ENCODE measurements at regions not wholly inside any gene's neighbourhood (a gene's known extent, or its start where the extent isn't known, plus 50 kb on each side); places are given as distances from the start of the nearest gene placed in this dataset.

DNA sequence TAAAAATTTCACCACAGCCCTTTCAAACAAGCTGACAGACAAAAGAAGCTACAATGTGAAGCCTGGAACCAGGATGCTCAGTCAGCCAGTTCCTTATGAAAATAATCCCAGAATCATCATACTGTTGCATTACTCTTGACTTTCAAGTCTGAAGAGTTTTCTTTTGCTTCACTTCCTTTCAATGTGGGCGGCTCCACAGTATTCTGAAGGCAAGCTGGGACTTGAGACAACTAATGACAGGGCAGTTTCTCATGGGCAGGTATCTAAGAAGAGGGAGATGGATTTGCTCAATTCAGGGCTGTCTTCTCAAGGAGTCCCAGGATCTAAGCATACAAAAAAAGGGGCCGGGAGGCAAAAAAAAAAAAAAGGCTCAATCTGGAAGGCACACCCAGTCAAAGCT lies 173.4 kb downstream of the PAPSS1 start:
- H3K27ac ChIP-seq (replicated peaks) = no peak overlapping the region
- no peaks in the 10 kb centered on the region for H3K9me3 ChIP-seq (replicated peaks)
- intact Hi-C loops (cut with micrococcal nuclease) = no loop called here
- TF ChIP-seq, protein P1, sequence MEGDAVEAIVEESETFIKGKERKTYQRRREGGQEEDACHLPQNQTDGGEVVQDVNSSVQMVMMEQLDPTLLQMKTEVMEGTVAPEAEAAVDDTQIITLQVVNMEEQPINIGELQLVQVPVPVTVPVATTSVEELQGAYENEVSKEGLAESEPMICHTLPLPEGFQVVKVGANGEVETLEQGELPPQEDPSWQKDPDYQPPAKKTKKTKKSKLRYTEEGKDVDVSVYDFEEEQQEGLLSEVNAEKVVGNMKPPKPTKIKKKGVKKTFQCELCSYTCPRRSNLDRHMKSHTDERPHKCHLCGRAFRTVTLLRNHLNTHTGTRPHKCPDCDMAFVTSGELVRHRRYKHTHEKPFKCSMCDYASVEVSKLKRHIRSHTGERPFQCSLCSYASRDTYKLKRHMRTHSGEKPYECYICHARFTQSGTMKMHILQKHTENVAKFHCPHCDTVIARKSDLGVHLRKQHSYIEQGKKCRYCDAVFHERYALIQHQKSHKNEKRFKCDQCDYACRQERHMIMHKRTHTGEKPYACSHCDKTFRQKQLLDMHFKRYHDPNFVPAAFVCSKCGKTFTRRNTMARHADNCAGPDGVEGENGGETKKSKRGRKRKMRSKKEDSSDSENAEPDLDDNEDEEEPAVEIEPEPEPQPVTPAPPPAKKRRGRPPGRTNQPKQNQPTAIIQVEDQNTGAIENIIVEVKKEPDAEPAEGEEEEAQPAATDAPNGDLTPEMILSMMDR (IDR thresholded peaks at IDR 0.05; ENCODE audit: borderline replicate concordance) = no peak
- no peaks in the 10 kb centered on the region for H3K27me3 ChIP-seq (ENCODE audit: low read depth)
- DNase-seq = no peak
- H3K4me1 ChIP-seq = no peaks in the 10 kb centered on the region
- no peak overlapping the region for H3K4me3 ChIP-seq
- H3K36me3 ChIP-seq = no peaks in the 10 kb centered on the region

DNA sequence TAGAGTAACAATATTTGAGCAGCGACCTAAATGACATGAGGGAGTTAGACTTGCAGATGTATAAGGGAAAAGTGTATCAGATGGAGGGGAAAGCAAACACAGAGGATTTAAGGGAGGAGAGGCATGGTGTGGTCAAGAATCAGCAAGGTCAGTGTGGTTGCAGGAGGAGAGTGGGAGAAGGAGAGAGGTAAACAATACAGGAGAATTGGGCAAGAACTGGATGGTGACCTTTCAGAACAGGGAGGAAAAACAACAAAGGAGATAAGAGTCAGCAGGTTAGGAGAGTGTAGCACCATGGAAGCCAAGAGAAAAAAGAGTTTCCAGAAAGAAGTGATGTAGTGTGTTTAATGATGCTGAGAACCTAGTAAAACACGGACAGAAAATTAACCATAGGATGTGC lies 178.5 kb downstream of the PAPSS1 start:
- no peaks in the 10 kb centered on the region for H3K4me1 ChIP-seq

DNA sequence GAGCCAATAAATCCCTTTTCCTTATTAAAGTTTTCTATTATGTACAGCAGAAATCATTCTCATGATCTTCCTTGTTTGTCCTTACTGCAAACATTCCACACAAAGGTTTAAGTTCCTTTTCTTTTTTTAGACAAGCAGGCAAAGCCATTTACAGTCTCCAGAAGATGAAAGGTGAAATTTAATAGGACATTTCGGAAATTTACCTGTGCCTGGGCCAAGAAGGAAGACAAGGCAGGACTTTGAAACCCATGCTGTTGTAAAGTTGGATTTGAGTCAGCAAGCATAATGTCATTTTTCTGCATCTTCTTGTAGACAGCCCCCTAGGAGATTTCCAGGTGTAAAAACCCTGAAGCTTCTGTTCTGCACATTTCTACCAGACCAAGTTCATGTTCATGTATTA lies 188.1 kb downstream of the PAPSS1 start:
- Histone ChIP-seq H3K9me3 (replicated peaks) (peaks cover 12% of the 10 kb centered on the region), H3K36me3 (no peaks in the 10 kb centered on the region), H3K27me3 (ENCODE audit: low read depth) (no peaks in the 10 kb centered on the region), H3K4me1 (no peaks in the 10 kb centered on the region), H3K4me3 (no peak overlapping the region), H3K27ac (replicated peaks) (no peak overlapping the region)
- TF ChIP-seq, protein P1 (IDR thresholded peaks at IDR 0.05; ENCODE audit: borderline replicate concordance) = no peak
- intact Hi-C loops (cut with micrococcal nuclease) = no loop called here
- DNase-seq = no peak

More for the DNA sequence above, 178.5 kb downstream of the PAPSS1 start:
- Histone ChIP-seq H3K36me3 (no peaks in the 10 kb centered on the region), H3K9me3 (replicated peaks) (no peaks in the 10 kb centered on the region), H3K27me3 (ENCODE audit: low read depth) (no peaks in the 10 kb centered on the region), H3K4me3 (no peak overlapping the region), H3K27ac (replicated peaks) (no peak overlapping the region)
- TF ChIP-seq, protein P1 (IDR thresholded peaks at IDR 0.05; ENCODE audit: borderline replicate concordance) = no peak
- no peak for DNase-seq
- intact Hi-C loops (cut with micrococcal nuclease) = no loop called here

DNA sequence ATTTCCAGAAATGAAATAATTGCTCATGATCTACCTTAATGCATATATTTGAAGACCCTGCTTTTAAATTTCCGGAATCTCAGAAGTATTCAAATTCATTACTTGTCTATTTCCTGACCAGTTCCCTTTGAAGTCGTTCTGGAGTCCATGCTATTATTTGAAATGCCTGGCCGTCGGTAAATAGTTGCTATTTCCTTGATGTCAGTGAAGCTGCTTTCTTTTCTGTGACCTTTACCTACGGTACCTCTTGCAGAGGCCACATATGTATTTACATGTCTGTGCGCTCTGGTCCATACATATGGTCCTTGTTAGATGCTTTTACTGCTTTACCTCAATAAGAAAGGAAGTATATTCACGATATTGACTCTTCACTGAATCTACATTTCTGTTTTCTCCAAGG lies 199.7 kb downstream of the PAPSS1 start:
- H3K4me3 ChIP-seq = no peak overlapping the region
- TF ChIP-seq, protein P1 (IDR thresholded peaks at IDR 0.05; ENCODE audit: borderline replicate concordance) = no peak
- peaks cover 6% of the 10 kb centered on the region for H3K9me3 ChIP-seq (replicated peaks)
- H3K27me3 ChIP-seq (ENCODE audit: low read depth) = no peaks in the 10 kb centered on the region
- H3K4me1 ChIP-seq = no peaks in the 10 kb centered on the region
- no peaks in the 10 kb centered on the region for H3K36me3 ChIP-seq
- intact Hi-C loops (cut with micrococcal nuclease) = no loop called here
- no peak overlapping the region for H3K27ac ChIP-seq (replicated peaks)
- DNase-seq = no peak

DNA sequence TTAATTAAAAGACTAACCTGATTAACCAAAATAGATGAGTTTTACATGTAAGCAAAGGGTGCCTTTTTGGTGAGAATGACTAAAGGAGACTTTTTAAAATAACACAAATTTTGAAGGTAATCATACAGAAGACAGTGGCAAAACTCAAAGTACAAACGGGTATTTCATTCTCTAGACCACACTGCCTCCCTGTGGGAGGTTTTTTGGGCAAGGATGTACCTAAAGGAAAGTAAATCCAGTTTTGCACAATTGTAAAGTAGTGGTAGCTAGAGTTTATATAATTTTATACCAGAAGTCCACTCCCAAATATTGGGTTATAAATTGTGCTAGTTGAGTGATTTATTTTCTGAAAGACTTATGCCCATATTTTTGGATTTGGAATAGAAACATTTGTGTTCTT lies 201.0 kb downstream of the PAPSS1 start:
- H3K4me1 ChIP-seq = no peaks in the 10 kb centered on the region
- no peaks in the 10 kb centered on the region for H3K27me3 ChIP-seq (ENCODE audit: low read depth)
- H3K4me3 ChIP-seq = no peak overlapping the region
- H3K27ac ChIP-seq (replicated peaks) = no peak overlapping the region
- DNase-seq = no peak
- no peaks in the 10 kb centered on the region for H3K36me3 ChIP-seq
- intact Hi-C loops (cut with micrococcal nuclease) = no loop called here
- TF ChIP-seq, protein P1 (IDR thresholded peaks at IDR 0.05; ENCODE audit: borderline replicate concordance) = no peak
- peaks cover 9% of the 10 kb centered on the region for H3K9me3 ChIP-seq (replicated peaks)

DNA sequence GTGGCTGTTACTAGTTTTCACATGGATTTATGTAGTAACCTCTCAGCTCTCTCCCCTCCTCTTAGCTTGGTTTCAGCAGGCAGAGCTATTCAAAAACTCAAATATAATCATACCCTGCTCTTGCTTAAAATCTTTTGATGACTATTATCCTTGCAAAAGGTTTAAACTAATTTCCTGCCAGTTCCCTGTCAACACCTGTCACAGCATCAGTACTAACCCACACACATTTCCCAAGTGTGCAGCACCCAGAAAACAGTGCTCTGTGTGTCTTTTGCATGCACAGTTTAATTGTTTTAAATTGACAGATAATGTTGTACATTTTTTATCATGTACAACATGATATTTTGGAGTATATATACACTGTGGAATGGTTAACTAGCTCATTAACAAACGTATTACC lies 202.0 kb downstream of the PAPSS1 start:
- H3K4me1 ChIP-seq = no peaks in the 10 kb centered on the region

More for the DNA sequence above, 202.0 kb downstream of the PAPSS1 start:
- intact Hi-C loops (cut with micrococcal nuclease) = no loop called here
- H3K36me3 ChIP-seq = no peaks in the 10 kb centered on the region
- no peaks in the 10 kb centered on the region for H3K27me3 ChIP-seq (ENCODE audit: low read depth)
- H3K9me3 ChIP-seq (replicated peaks) = peaks cover 9% of the 10 kb centered on the region
- H3K27ac ChIP-seq (replicated peaks) = no peak overlapping the region
- TF ChIP-seq, protein P1 (IDR thresholded peaks at IDR 0.05; ENCODE audit: borderline replicate concordance) = no peak
- no peak for DNase-seq
- H3K4me3 ChIP-seq = no peak overlapping the region

Measured in left ventricle myocardium inferior (tissue), 1 donor.